WTC11 (cell line): ENCODE measurements at regions not wholly inside any gene's neighbourhood (a gene's known extent, or its start where the extent isn't known, plus 50 kb on each side); places are given as distances from the start of the nearest gene placed in this dataset.

Source experiments
- CREM ChIP-seq: sonication (generic); formaldehyde crosslinking; IDR thresholded peaks from 2 replicates; pipeline ENCODE4 v1.8.1; 2022; ENCODE audit warnings: mild to moderate bottlenecking, missing genetic modification reagents, moderate library complexity
- JUN ChIP-seq: sonication (generic); formaldehyde crosslinking; IDR thresholded peaks from 2 replicates; pipeline ENCODE4 v1.8.0; 2023; ENCODE audit warnings: mild to moderate bottlenecking, missing genetic modification reagents
- NFYB ChIP-seq: sonication (generic); formaldehyde crosslinking; conservative IDR thresholded peaks from 2 replicates; pipeline ENCODE4 v1.8.0; 2022; ENCODE audit warnings: low read depth, missing genetic modification reagents
- RELA ChIP-seq: sonication (generic); formaldehyde crosslinking; IDR thresholded peaks from 2 replicates; pipeline ENCODE4 v1.8.1; 2022; ENCODE audit warnings: missing genetic modification reagents, mild to moderate bottlenecking, borderline replicate concordance
- TEAD4 ChIP-seq: sonication (generic); formaldehyde crosslinking; IDR thresholded peaks from 2 replicates; pipeline ENCODE4 v1.8.0; 2022; ENCODE audit warnings: mild to moderate bottlenecking, missing genetic modification reagents
- ZNF416 ChIP-seq: fragments of 250-450 bp; sonication (Bioruptor Pico); IDR thresholded peaks from 2 replicates; pipeline ENCODE4 v1.9.0; 2021; ENCODE audit warnings: mild to moderate bottlenecking, inconsistent platforms
- ZNF423 ChIP-seq: fragments of 250-450 bp; sonication (Bioruptor Pico); IDR thresholded peaks from 2 replicates; pipeline ENCODE4 v2.1.2; 2022; ENCODE audit warnings: mild to moderate bottlenecking, moderate library complexity
- ZNF671 ChIP-seq: fragments of 250-450 bp; sonication (Bioruptor Pico); IDR thresholded peaks from 2 replicates; pipeline ENCODE4 v1.8.0; 2021; ENCODE audit warnings: mild to moderate bottlenecking
- TF ChIP-seq, protein P1 (sequence below): fragments of 200-600 bp; IDR thresholded peaks from 2 replicates; pipeline ENCODE4 v1.8.0; 2022; ENCODE audit warnings: antibody characterized with exemption
- TF ChIP-seq, protein P2 (sequence below): sonication (generic); formaldehyde crosslinking; IDR thresholded peaks from 2 replicates; pipeline ENCODE4 v1.8.1; 2023; ENCODE audit warnings: mild to moderate bottlenecking, moderate library complexity, missing genetic modification reagents
- TF ChIP-seq, protein P3 (sequence below): sonication (generic); formaldehyde crosslinking; IDR thresholded peaks from 2 replicates; pipeline ENCODE4 v1.8.1; 2023; ENCODE audit warnings: mild to moderate bottlenecking, missing genetic modification reagents, moderate library complexity
- TF ChIP-seq, protein P4 (sequence below): sonication (generic); formaldehyde crosslinking; IDR thresholded peaks from 2 replicates; pipeline ENCODE4 v1.8.0; 2023; ENCODE audit warnings: mild to moderate bottlenecking, missing genetic modification reagents

DNA sequence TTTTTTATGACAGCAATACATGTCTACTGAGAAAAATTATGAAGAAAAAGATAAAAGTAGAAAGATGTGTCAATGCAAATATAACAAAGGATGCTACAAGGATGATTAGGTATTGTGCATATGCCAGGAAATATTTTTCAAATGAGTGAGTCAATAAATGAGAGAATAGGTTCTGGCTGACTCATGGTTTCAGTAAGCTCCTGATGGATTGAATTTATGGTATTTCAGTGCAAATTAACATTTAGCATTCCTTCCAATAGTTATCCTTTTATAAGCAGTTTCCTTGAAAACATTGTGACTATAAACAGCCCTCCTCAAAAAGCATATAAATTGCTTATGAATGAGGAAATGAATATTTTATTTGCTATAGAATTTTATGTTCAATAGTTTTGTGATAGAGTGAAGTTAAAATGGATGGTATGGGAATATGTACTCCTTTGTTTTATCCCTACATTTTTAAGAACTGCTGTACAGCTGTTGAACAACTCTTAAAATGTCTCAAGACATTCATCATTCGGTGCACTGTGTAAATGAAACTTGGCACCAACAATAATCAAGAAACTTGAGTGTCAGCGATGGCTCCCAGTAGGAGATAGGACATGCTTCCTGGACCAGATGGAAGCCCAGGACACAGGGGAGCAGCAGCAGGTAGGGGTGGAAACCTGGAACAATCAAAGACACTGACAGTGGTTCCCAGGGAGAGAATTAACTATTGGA is 144.7 kb downstream of the PMAIP1 start:
- TF ChIP-seq, protein P1, sequence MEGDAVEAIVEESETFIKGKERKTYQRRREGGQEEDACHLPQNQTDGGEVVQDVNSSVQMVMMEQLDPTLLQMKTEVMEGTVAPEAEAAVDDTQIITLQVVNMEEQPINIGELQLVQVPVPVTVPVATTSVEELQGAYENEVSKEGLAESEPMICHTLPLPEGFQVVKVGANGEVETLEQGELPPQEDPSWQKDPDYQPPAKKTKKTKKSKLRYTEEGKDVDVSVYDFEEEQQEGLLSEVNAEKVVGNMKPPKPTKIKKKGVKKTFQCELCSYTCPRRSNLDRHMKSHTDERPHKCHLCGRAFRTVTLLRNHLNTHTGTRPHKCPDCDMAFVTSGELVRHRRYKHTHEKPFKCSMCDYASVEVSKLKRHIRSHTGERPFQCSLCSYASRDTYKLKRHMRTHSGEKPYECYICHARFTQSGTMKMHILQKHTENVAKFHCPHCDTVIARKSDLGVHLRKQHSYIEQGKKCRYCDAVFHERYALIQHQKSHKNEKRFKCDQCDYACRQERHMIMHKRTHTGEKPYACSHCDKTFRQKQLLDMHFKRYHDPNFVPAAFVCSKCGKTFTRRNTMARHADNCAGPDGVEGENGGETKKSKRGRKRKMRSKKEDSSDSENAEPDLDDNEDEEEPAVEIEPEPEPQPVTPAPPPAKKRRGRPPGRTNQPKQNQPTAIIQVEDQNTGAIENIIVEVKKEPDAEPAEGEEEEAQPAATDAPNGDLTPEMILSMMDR: no peak
- TF ChIP-seq NFYB (CRISPR knock-in tag) (no peak), TEAD4 (no peak), ZNF416 (CRISPR knock-in tag) (no peak), ZNF671 (CRISPR knock-in tag) (no peak), JUN (CRISPR knock-in tag) (no peak), ZNF423 (CRISPR knock-in tag) (no peak), CREM (CRISPR knock-in tag) (no peak), RELA (no peak)
- TF ChIP-seq, protein P2, sequence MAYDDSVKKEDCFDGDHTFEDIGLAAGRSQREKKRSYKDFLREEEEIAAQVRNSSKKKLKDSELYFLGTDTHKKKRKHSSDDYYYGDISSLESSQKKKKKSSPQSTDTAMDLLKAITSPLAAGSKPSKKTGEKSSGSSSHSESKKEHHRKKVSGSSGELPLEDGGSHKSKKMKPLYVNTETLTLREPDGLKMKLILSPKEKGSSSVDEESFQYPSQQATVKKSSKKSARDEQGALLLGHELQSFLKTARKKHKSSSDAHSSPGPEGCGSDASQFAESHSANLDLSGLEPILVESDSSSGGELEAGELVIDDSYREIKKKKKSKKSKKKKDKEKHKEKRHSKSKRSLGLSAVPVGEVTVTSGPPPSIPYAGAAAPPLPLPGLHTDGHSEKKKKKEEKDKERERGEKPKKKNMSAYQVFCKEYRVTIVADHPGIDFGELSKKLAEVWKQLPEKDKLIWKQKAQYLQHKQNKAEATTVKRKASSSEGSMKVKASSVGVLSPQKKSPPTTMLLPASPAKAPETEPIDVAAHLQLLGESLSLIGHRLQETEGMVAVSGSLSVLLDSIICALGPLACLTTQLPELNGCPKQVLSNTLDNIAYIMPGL: no peak
- TF ChIP-seq, protein P3, sequence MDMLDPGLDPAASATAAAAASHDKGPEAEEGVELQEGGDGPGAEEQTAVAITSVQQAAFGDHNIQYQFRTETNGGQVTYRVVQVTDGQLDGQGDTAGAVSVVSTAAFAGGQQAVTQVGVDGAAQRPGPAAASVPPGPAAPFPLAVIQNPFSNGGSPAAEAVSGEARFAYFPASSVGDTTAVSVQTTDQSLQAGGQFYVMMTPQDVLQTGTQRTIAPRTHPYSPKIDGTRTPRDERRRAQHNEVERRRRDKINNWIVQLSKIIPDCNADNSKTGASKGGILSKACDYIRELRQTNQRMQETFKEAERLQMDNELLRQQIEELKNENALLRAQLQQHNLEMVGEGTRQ (CRISPR knock-in tag): no peak
- TF ChIP-seq, protein P4, sequence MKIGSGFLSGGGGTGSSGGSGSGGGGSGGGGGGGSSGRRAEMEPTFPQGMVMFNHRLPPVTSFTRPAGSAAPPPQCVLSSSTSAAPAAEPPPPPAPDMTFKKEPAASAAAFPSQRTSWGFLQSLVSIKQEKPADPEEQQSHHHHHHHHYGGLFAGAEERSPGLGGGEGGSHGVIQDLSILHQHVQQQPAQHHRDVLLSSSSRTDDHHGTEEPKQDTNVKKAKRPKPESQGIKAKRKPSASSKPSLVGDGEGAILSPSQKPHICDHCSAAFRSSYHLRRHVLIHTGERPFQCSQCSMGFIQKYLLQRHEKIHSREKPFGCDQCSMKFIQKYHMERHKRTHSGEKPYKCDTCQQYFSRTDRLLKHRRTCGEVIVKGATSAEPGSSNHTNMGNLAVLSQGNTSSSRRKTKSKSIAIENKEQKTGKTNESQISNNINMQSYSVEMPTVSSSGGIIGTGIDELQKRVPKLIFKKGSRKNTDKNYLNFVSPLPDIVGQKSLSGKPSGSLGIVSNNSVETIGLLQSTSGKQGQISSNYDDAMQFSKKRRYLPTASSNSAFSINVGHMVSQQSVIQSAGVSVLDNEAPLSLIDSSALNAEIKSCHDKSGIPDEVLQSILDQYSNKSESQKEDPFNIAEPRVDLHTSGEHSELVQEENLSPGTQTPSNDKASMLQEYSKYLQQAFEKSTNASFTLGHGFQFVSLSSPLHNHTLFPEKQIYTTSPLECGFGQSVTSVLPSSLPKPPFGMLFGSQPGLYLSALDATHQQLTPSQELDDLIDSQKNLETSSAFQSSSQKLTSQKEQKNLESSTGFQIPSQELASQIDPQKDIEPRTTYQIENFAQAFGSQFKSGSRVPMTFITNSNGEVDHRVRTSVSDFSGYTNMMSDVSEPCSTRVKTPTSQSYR (CRISPR knock-in tag): no peak
